ENCODE measurements at regions not wholly inside any gene's neighbourhood (a gene's known extent, or its start where the extent isn't known, plus 50 kb on each side); places are given as distances from the start of the nearest gene placed in this dataset.

GRCh38 chr18:46282646-46283045, 178.5 kb downstream of the HAUS1 start:
- Histone ChIP-seq H3K4me1 (replicated peaks; ENCODE audit: insufficient read depth) (peaks cover 33% of the 10 kb centered on the region), H4K20me1 (ENCODE audit: insufficient read depth) (no peaks in the 10 kb centered on the region), H3K27me3 (ENCODE audit: insufficient read depth, low read depth) (no peaks in the 10 kb centered on the region), H3K9me2 (ENCODE audit: insufficient read depth) (no peaks in the 10 kb centered on the region), H2AFZ (no peak overlapping the region), H3K36me3 (ENCODE audit: low read depth) (no peaks in the 10 kb centered on the region), H3K4me3 (no peak overlapping the region), H3F3A (ENCODE audit: insufficient read depth, low read depth) (0 out of 2 replicates have a peak, but pooled peaks cover 21% of the 10 kb centered on the region), H3K4me2 (peak overlapping the region; percentile 35), H3K9me3 (ENCODE audit: insufficient read depth, low read depth) (no peaks in the 10 kb centered on the region), H3K79me2 (ENCODE audit: low read depth) (peaks cover 5% of the 10 kb centered on the region; the same call in 1 of the 2 replicates), H3K27ac (no peak overlapping the region)
- intact Hi-C loops (cut with micrococcal nuclease; ENCODE audit: unreplicated experiment), result loop anchor here (5.0 to 10.0 kb wide), 2 partner anchors 40 to 92 kb away; no protein-coding TSS in a partner anchor
- TF ChIP-seq CTCF (conservative IDR thresholded peaks at IDR 0.05) (no peak), EZH2 (IDR thresholded peaks at IDR 0.05; ENCODE audit: low read depth) (no peak)
- DNase-seq, result no peak
- CTCF ChIA-PET, result no interaction called here
- no TSS peak for BruUV-seq (replicated peaks)
- POLR2A ChIA-PET (ENCODE audit: unreplicated experiment), result interaction anchor here (0.6 kb wide), 1 partner anchor 48 kb away, joined by 3 read pairs; no protein-coding TSS in a partner anchor

GRCh38 chr18:46283268-46283667, 179.1 kb downstream of the HAUS1 start:
- H3K36me3 ChIP-seq (ENCODE audit: low read depth), result no peaks in the 10 kb centered on the region
- intact Hi-C loops (cut with micrococcal nuclease; ENCODE audit: unreplicated experiment), result loop anchor here (5.0 to 10.0 kb wide), 2 partner anchors 39 to 92 kb away; no protein-coding TSS in a partner anchor
- peak overlapping the region; percentile 42 for H3K27ac ChIP-seq
- ChIA-PET POLR2A (ENCODE audit: unreplicated experiment) (interaction anchor here (0.5 to 0.6 kb wide), 2 partner anchors 10 to 47 kb away, joined by 3 to 11 read pairs; no protein-coding TSS in a partner anchor), CTCF (no interaction called here)
- H3K4me3 ChIP-seq, result no peak overlapping the region
- no peaks in the 10 kb centered on the region for H3K27me3 ChIP-seq (ENCODE audit: insufficient read depth, low read depth)
- H4K20me1 ChIP-seq (ENCODE audit: insufficient read depth), result no peaks in the 10 kb centered on the region
- no TSS peak for BruUV-seq (replicated peaks)
- DNase-seq, result no peak
- peak overlapping the region; percentile 35 for H3K4me2 ChIP-seq
- no peaks in the 10 kb centered on the region for H3K9me2 ChIP-seq (ENCODE audit: insufficient read depth)
- H3K79me2 ChIP-seq (ENCODE audit: low read depth), result peaks cover 5% of the 10 kb centered on the region; the same call in 1 of the 2 replicates
- H2AFZ ChIP-seq, result no peak overlapping the region
- TF ChIP-seq CTCF (conservative IDR thresholded peaks at IDR 0.05) (no peak), EZH2 (IDR thresholded peaks at IDR 0.05; ENCODE audit: low read depth) (no peak)
- H3F3A ChIP-seq (ENCODE audit: insufficient read depth, low read depth), result 0 out of 2 replicates have a peak, but pooled peaks cover 21% of the 10 kb centered on the region
- H3K4me1 ChIP-seq (replicated peaks; ENCODE audit: insufficient read depth), result peaks cover 33% of the 10 kb centered on the region
- no peaks in the 10 kb centered on the region for H3K9me3 ChIP-seq (ENCODE audit: insufficient read depth, low read depth)

- Histone ChIP-seq H3K27ac (peak overlapping the region; percentile 42), H2AFZ (no peak overlapping the region), H3K4me3 (no peak overlapping the region), H3K36me3 (ENCODE audit: low read depth) (no peaks in the 10 kb centered on the region), H3K9me3 (ENCODE audit: insufficient read depth, low read depth) (no peaks in the 10 kb centered on the region), H3K27me3 (ENCODE audit: insufficient read depth, low read depth) (no peaks in the 10 kb centered on the region), H3K9me2 (ENCODE audit: insufficient read depth) (no peaks in the 10 kb centered on the region), H3F3A (ENCODE audit: insufficient read depth, low read depth) (0 out of 2 replicates have a peak, but pooled peaks cover 21% of the 10 kb centered on the region), H3K4me2 (peak overlapping the region; percentile 35; the same call in 1 of the 2 replicates), H3K4me1 (replicated peaks; ENCODE audit: insufficient read depth) (peaks cover 33% of the 10 kb centered on the region), H4K20me1 (ENCODE audit: insufficient read depth) (no peaks in the 10 kb centered on the region), H3K79me2 (ENCODE audit: low read depth) (peaks cover 5% of the 10 kb centered on the region; the same call in 1 of the 2 replicates)
- POLR2A ChIA-PET (ENCODE audit: unreplicated experiment), result interaction anchor here (0.5 to 0.6 kb wide), 2 partner anchors 10 to 75 kb away, joined by 3 to 11 read pairs; no protein-coding TSS in a partner anchor
- intact Hi-C loops (cut with micrococcal nuclease; ENCODE audit: unreplicated experiment), result loop anchor here (5.0 to 10.0 kb wide), 2 partner anchors 38 to 91 kb away; no protein-coding TSS in a partner anchor
- CTCF ChIA-PET, result no interaction called here
- BruUV-seq (replicated peaks), result no TSS peak
- peak; percentile 24 to 40 for DNase-seq
- TF ChIP-seq EZH2 (IDR thresholded peaks at IDR 0.05; ENCODE audit: low read depth), result no peak
- no peak for TF ChIP-seq CTCF (conservative IDR thresholded peaks at IDR 0.05)
Measured at GRCh38 chr18:46283895-46284295, 179.7 kb downstream of the HAUS1 start.
